Choroid plexus epithelial cell (primary cell): ENCODE measurements at regions not wholly inside any gene's neighbourhood (a gene's known extent, or its start where the extent isn't known, plus 50 kb on each side); places are given as distances from the start of the nearest gene placed in this dataset.
A peak's percentile ranks its signal among the peaks of the same experiment; 100 is the strongest.
"Not testable (repeated sequence)": the region's sequence is repeated elsewhere in the genome, so short reads cannot be mapped to it uniquely, and the experiment has no call there.

Experiments
- DNase-seq: peaks from one replicate; pipeline ENCODE4 v3.0.0-alpha.2; 2010; ENCODE audit warnings: low read depth
- H3K4me3 ChIP-seq: 2 replicates; pipeline ENCODE4 v1.5.1; 2011; ENCODE audit warnings: low read depth, mild to moderate bottlenecking, control low read depth, low read length, moderate library complexity
- TF ChIP-seq, protein P1 (sequence below): conservative IDR thresholded peaks from 2 replicates; pipeline ENCODE4 v1.5.1; 2011; ENCODE audit warnings: low read depth, mild to moderate bottlenecking, control low read depth, inconsistent platforms, low read length, moderate library complexity

DNA sequence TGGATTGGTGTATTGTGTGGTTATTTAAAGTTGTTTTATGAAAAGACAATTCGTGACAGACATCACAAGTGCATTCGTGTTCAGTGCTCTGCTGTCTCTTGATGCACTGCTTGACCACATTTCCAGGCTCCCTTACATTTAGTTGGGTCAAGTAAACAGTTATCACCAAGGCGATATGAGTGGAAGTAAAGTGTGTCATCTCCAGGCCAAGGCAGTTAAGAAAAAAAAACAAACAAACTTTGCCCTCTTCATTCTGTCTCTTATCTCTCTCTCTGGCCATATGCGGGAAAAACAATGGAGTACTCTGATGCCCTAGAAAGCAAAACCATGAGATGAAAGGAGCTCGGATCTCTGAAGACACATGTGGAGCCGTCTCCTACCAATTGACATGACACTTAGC, 131.1 kb downstream of the DSEL start:
- peak; percentile 58 for DNase-seq
- H3K4me3 ChIP-seq, result no peak overlapping the region
- TF ChIP-seq, protein P1, sequence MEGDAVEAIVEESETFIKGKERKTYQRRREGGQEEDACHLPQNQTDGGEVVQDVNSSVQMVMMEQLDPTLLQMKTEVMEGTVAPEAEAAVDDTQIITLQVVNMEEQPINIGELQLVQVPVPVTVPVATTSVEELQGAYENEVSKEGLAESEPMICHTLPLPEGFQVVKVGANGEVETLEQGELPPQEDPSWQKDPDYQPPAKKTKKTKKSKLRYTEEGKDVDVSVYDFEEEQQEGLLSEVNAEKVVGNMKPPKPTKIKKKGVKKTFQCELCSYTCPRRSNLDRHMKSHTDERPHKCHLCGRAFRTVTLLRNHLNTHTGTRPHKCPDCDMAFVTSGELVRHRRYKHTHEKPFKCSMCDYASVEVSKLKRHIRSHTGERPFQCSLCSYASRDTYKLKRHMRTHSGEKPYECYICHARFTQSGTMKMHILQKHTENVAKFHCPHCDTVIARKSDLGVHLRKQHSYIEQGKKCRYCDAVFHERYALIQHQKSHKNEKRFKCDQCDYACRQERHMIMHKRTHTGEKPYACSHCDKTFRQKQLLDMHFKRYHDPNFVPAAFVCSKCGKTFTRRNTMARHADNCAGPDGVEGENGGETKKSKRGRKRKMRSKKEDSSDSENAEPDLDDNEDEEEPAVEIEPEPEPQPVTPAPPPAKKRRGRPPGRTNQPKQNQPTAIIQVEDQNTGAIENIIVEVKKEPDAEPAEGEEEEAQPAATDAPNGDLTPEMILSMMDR, result no peak

DNA sequence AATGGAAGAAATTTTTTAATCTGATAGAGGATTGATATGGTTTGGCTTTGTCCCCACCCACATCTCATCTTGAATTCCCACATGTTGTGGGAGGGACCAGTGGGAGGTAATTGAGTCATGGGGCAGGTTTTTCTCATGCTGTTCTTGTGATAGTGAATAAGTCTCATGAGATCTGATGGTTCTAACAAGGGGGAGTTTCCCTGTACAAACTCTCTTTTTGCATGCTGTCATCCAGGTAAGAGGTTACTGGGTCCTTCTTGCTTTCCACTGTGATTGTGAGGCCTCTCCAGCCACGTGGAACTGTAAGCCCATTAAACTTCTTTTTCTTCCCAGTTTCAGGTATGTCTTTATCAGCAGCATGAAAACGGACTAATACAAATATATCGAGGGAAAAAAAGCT, 132.5 kb downstream of the DSEL start:
- DNase-seq, H3K4me3 ChIP-seq: not testable (repeated sequence)

DNA sequence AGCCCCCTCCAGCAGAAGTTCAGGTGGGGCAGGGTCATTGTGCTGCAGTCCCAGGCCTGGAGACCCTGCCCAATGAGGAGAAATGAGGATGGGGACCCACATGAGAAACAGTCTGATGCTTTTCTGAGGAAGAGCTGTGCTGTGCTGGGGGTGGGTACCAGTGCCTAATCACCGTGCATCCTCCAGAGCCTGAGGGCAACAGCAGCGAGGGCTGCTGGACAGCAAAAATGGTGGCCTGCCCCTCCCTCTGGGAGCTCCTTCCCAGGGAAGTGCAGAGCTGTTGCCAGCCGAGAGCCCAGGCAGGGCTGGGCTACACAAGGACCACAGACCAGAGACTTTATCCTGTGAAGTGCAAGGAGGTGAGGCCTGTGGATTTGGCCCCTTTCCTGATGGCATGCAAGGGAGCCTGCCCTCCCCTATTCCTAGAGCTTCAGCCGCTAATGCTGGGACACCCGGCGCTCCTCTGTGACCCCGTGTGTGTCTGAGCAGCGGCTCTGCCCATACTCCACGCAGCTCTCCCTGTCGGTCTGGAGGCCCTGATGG, 134.8 kb downstream of the DSEL start:
- no peak for DNase-seq
- H3K4me3 ChIP-seq, result no peak overlapping the region
- TF ChIP-seq, protein P1, result no peak

DNA sequence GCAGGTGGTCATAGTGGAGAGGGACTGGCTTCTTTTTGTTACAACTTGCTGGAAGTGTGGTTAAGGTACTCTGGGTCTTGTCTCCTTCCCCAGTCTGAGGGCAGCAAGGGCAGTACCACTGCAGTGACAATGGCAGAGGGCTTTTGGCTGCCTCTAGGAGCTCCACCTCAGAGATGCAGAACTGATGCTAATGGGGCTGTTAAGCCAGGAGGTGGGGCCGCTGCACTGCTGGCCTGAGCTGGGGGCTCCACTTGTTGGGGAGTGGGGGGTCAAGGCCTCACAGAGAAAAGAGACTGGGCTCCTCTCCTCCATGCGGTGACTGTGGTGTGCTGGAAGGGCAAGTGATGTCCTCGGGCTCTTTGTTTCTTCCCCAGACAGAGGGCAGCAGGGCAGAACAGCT, 135.7 kb downstream of the DSEL start:
- DNase-seq, result no peak
- TF ChIP-seq, protein P1, result no peak
- H3K4me3 ChIP-seq, result no peak overlapping the region

DNA sequence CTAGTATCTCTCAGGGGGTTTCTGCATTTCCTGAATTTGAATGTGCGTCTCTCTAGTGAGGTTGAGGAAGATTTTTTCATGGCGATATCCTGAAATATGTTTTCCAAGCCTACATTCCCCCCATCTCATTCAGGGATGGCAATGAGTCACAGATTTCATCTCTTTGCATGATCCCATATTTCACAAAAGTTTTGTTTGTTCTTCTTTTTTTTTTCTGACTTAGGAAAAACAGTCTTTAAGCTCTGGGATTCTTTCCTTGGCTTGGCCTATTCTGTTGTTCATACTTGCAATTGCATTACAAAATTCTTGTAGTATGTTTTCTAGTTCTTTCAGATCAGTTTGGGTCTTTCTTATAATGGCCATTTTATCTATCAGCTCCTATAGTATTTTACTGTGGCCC, 136.5 kb downstream of the DSEL start:
- DNase-seq, result no peak
- TF ChIP-seq, protein P1, result no peak

DNA sequence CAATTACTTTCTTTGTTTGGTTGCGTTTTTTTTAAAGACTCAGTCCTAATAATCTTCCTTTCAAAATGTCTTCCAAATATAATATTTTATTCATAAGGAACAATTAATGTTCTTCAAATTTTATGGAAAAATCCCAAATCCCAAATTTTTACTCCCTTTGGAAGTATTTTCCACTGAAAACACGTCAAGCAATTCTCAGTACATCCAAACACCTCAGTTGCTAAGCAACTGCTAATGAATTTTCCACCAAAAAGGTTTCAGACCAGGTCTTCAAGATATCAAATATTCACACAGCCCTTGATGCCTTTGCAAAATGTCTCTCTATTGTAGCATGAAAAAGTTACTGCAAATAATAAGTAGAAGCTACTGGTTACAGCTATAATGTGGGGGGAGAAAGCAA, 140.1 kb downstream of the DSEL start:
- no peak overlapping the region for H3K4me3 ChIP-seq
- no peak for DNase-seq
- TF ChIP-seq, protein P1, result no peak

More for the DNA sequence above, 136.5 kb downstream of the DSEL start:
- H3K4me3 ChIP-seq, result no peak overlapping the region

DNA sequence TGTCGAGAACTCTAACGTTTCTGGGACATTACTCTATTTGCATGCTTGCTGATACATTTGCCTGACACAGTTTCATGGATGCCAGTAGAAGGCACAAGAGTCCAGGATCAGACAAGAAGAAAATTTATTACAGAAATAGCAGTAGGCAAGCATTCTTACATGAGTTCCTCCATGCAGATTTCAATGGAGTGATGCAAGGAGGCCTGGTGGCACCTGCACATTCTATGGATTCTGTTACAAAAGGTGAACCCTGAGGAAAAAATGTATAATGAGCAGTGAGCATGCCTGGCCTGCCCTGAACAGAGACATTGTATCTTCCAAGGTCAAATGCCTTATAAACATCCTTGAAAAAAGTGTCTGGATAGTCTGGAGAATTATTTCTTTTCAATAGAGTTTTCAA, 142.9 kb downstream of the DSEL start:
- DNase-seq, result no peak
- H3K4me3 ChIP-seq, result no peak overlapping the region
- TF ChIP-seq, protein P1, result no peak
